Natural killer cell treated with Interleukin-12 subunit alpha and Interleukin-12 subunit beta and Interleukin-15 and Interleukin-18, amount 100 ng/mL, for 72 hours (primary cell): ENCODE measurements at regions not wholly inside any gene's neighbourhood (a gene's known extent, or its start where the extent isn't known, plus 50 kb on each side); places are given as distances from the start of the nearest gene placed in this dataset.
"Not testable (repeated sequence)": the region's sequence is repeated elsewhere in the genome, so short reads cannot be mapped to it uniquely, and the experiment has no call there.

Experiments used
- ATAC-seq, 2 donors: fragments of 150-1000 bp; cut with Tn5 transposase in 1 of 2; sonication (Bioruptor Pico), chemical (Tn5 transposase) in 1 of 2; 2 replicates each; pipeline ENCODE4 v1.10.0; 2021
- DNase-seq: peaks from one replicate; pipeline ENCODE4 v3.0.0; 2022; ENCODE audit warnings: low spot score
- H3K27ac Mint-ChIP-seq, 2 donors: 1 replicate in 1 of 2; 2 replicates in 1 of 2; pipeline ENCODE4 v1.8.0; 2022; ENCODE audit warnings: mixed read lengths in 2 of 2, mild to moderate bottlenecking in 1 of 2, moderate library complexity in 1 of 2
- H3K27me3 Mint-ChIP-seq, 2 donors: 1 replicate in 1 of 2; 2 replicates in 1 of 2; pipeline ENCODE4 v1.8.0; 2022; ENCODE audit warnings: mixed read lengths in 2 of 2
- H3K36me3 Mint-ChIP-seq: one replicate; pipeline ENCODE4 v1.8.0; 2022; ENCODE audit warnings: mixed read lengths
- H3K4me1 Mint-ChIP-seq, 2 donors: 1 replicate in 1 of 2; 2 replicates in 1 of 2; pipeline ENCODE4 v1.8.0; 2022; ENCODE audit warnings: low read depth in 2 of 2, mixed read lengths in 2 of 2, mild to moderate bottlenecking in 1 of 2
- H3K4me3 Mint-ChIP-seq: one replicate; pipeline ENCODE4 v1.8.0; 2022; ENCODE audit warnings: mixed read lengths
- H3K9me3 Mint-ChIP-seq: 2 replicates; pipeline ENCODE4 v1.8.0; 2022; ENCODE audit warnings: mixed read lengths

DNA sequence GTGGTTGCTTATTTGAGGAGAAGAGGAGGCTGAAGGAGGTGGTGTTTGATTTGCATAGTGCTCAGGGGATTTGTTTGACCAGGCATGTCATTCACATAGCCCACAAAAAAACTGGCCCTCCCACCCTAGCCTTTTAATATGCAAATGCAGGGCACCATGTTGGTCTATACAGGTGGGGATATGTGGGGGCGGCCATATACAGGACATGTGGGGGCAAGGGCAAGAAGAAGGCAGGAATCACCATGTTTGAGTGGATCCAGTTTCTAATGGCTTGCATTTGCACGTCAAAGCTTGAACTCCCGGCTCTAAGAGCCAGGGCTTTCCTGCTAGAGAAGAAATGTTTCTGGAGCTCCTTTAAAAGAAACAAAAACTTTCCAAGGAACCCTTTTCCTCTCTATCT, 541.0 kb downstream of the ZWINT start:
- H3K27ac Mint-ChIP-seq = no peak overlapping the region
- no peaks in the 10 kb centered on the region for H3K36me3 Mint-ChIP-seq
- DNase-seq (no peak), ATAC-seq (no peak)
- no peaks in the 10 kb centered on the region for H3K27me3 Mint-ChIP-seq
- H3K4me1 Mint-ChIP-seq = no peaks in the 10 kb centered on the region
- no peak overlapping the region for H3K4me3 Mint-ChIP-seq
- peaks cover 26% of the 10 kb centered on the region for H3K9me3 Mint-ChIP-seq

DNA sequence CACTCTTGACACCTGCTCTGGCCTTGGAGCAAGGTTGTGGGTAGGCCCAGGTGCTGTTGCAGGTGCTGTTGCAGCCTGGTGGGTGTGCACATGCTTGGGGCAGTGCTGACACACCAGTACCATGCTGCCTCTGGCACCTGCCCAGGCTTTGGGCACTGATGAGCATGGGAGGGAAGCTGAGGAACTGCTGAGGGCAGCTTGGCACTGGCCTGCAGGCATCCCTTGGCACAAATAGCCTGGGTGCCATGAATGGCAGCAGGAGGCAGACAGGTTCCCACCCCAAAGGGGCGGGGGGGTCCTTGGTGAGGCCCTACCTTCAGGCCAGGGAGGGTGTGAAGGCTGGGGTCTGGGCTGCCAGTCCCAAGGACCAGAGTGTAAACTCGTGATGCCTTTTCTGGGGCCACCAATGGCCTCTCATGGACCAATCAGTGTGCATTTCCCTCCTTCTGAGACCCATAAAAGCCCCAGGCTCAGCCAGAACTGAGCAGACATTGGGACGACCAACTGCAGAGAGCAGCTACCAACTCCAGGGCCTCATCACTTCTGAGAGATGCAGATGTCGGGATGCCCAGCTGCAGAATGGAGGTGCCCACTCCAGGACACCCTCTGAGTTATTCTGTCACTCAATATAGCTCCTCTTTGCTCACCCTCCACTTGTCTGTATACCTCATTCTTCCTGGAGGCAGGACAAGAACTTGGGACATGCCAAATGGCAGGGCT, 547.4 kb downstream of the ZWINT start:
- Mint-ChIP-seq H3K27ac (no peak overlapping the region), H3K27me3 (no peaks in the 10 kb centered on the region), H3K4me3 (no peak overlapping the region), H3K4me1 (no peaks in the 10 kb centered on the region), H3K9me3 (peaks cover 3% of the 10 kb centered on the region), H3K36me3 (no peaks in the 10 kb centered on the region)
- DNase-seq (peak; percentile 44), ATAC-seq (no peak)

DNA sequence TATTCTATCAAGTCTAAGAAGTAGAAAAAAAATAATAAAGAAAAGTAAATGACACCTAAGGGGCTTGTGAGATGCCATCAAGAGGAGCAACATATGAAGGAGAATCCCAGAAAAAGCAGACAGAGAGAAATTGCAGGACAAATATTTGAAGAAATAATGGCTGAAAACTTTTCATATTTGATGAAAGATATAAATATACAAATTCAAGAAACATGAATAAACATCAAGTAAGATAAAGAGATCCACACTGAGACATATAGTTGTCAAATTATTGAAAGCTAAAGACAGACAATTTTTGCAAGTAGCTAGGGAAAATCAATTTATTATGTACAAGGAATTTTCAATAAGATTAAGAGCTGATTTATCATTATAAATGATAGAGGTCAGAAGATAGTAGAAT, 558.0 kb downstream of the ZWINT start:
- Mint-ChIP-seq H3K27me3 (no peaks in the 10 kb centered on the region), H3K9me3 (peaks cover 11% of the 10 kb centered on the region), H3K36me3 (no peaks in the 10 kb centered on the region), H3K27ac (no peak overlapping the region), H3K4me1 (no peaks in the 10 kb centered on the region), H3K4me3 (no peak overlapping the region)
- no peak for DNase-seq
- ATAC-seq = no peak

GRCh38 chr10:55801353-55801661, 559.8 kb downstream of the ZWINT start:
- Mint-ChIP-seq H3K36me3 (no peaks in the 10 kb centered on the region), H3K27ac (no peak overlapping the region), H3K9me3 (peaks cover 8% of the 10 kb centered on the region), H3K4me1 (no peaks in the 10 kb centered on the region), H3K27me3 (no peaks in the 10 kb centered on the region), H3K4me3 (no peak overlapping the region)
- no peak for ATAC-seq
- no peak for DNase-seq

DNA sequence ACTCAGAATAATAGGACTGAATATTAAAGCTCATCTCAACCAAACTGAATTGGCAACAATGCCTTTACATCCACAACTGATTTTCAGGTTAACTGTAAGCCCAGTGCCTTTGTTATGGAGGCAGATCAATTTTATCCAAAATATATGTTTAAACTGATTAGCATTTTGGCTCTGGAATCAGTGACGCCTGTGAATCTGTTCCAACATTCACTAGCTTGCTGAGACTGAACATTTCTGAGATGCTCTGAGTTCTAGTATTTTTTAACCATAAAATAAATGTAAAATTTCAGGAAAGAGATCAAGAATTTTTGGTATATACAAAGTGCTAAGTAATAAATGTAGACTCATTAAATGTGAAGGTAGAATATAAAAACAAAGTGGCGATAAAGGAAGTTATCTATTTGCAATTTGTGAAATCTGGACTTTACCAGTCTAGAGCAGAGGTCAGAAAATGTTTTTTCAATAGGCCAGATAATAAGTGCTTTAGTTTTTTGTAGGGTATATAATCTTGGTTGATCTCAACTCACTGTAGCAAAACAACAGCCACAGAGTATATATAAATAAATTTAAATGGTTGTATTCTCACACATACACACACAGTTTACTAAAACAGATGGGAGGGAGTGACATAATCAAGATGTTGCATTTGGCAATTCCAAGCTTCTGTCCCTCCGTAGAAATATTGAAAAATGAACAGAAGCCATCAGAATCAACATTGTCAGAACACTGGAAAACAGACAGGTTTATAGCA, 560.3 kb downstream of the ZWINT start:
- Mint-ChIP-seq H3K9me3 (peaks cover 8% of the 10 kb centered on the region), H3K36me3 (no peaks in the 10 kb centered on the region), H3K4me3 (no peak overlapping the region), H3K27ac (no peak overlapping the region), H3K27me3 (no peaks in the 10 kb centered on the region), H3K4me1 (no peaks in the 10 kb centered on the region)
- DNase-seq (no peak), ATAC-seq (no peak)

DNA sequence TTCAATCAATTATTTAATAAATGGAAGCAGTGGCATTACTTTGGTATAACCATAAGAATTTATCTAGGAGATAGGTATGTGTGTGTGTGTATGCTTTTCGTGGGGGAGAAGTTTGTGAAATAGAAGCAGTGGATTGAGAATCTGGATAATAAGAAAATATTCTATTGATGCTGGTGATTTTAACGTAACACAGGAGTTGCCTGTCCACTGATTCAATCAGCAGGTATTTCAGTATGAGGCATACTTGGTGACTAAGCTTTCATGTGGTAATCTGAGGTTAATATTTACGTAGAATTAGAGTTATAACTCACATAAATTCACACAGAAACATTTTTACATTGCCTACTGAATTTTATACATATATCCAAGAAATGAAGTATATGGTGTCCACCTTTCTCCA, 568.0 kb downstream of the ZWINT start:
- ATAC-seq (no peak), DNase-seq (no peak)
- H3K4me1 Mint-ChIP-seq = no peaks in the 10 kb centered on the region
- H3K4me3 Mint-ChIP-seq = no peak overlapping the region
- H3K27ac Mint-ChIP-seq = no peak overlapping the region
- peaks cover 11% of the 10 kb centered on the region for H3K9me3 Mint-ChIP-seq
- H3K27me3 Mint-ChIP-seq = no peaks in the 10 kb centered on the region
- no peaks in the 10 kb centered on the region for H3K36me3 Mint-ChIP-seq

GRCh38 chr10:55790276-55790675, 570.8 kb downstream of the ZWINT start:
- H3K9me3 Mint-ChIP-seq = peaks cover 11% of the 10 kb centered on the region
- H3K27ac Mint-ChIP-seq, H3K4me1 Mint-ChIP-seq: not testable (repeated sequence)

GRCh38 chr10:55786461-55787050, 574.5 kb downstream of the ZWINT start:
- Mint-ChIP-seq H3K4me1 (no peaks in the 10 kb centered on the region), H3K36me3 (no peaks in the 10 kb centered on the region), H3K4me3 (no peak overlapping the region), H3K9me3 (peaks cover 12% of the 10 kb centered on the region), H3K27ac (no peak overlapping the region), H3K27me3 (no peaks in the 10 kb centered on the region)
- ATAC-seq = no peak
- no peak for DNase-seq

More at GRCh38 chr10:55790276-55790675, 570.8 kb downstream of the ZWINT start:
- H3K27me3 Mint-ChIP-seq, DNase-seq, H3K36me3 Mint-ChIP-seq, ATAC-seq, H3K4me3 Mint-ChIP-seq: not testable (repeated sequence)

DNA sequence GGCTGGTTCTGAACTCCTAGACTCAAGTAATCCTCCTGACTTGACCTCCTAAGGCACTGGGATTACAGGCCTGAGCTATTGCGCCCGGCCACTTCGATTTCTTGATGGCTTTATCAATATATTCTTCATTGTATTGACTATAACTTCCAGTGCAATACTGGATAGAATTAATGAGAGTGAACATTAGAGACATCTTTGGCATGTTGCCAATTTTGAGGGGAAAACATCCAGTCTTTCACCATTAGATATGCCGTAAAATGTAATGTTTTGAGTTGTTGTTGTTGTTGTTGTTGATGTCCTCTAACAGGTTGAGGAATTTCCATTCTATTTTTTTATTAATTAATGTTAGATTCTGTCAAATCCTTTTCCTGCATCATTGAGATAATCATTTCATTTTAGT, 578.9 kb downstream of the ZWINT start:
- Mint-ChIP-seq H3K9me3 (peaks cover 12% of the 10 kb centered on the region), H3K4me3 (no peak overlapping the region)

DNA sequence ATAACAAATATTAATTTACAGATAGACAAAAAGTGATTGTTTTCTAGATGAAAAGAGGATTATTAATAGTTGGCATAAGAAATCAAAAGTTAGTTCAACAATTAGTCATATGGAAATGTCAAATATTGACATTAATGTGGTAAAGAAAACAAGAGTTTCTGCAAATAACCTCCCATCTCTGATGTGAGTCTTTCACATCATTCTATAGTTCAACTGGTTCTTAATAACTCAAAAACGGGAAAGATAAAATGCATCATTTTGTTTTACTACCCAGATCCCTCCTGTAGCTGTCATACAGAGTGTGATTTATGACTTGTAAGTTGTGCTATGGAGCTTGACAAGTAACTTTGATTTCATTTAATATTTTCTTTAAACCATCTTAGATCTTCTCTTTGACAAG, 594.8 kb downstream of the ZWINT start:
- Mint-ChIP-seq H3K4me3 (no peak overlapping the region), H3K9me3 (peaks cover 8% of the 10 kb centered on the region), H3K27me3 (no peaks in the 10 kb centered on the region), H3K36me3 (no peaks in the 10 kb centered on the region), H3K27ac (no peak overlapping the region), H3K4me1 (no peaks in the 10 kb centered on the region)
- no peak for ATAC-seq
- DNase-seq = no peak

More for the DNA sequence above, 578.9 kb downstream of the ZWINT start:
- H3K4me1 Mint-ChIP-seq = no peaks in the 10 kb centered on the region
- no peak overlapping the region for H3K27ac Mint-ChIP-seq
- ATAC-seq (no peak), DNase-seq (no peak)
- no peaks in the 10 kb centered on the region for H3K27me3 Mint-ChIP-seq
- H3K36me3 Mint-ChIP-seq = peaks cover 4% of the 10 kb centered on the region

DNA sequence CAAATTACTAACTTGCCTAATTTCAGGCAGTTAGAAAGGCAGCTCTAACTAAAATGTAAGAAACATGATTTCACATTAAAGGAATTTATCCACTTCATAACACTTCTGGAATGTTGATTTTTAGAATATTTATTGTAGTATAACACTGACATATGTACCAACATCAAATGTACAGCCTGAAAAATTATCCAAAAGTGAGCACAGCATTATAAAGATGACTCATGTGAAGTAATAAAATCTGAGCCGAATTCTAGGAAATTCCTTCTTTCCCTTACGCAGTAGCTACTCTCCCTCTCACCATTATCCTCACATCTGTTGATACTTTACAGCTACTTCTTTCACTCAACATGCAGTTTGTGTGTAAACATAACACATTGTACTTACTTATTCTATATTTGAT, 610.6 kb downstream of the ZWINT start:
- Mint-ChIP-seq H3K36me3 (peaks cover 4% of the 10 kb centered on the region), H3K9me3 (peaks cover 9% of the 10 kb centered on the region), H3K27me3 (no peaks in the 10 kb centered on the region), H3K4me1 (no peaks in the 10 kb centered on the region), H3K27ac (no peak overlapping the region), H3K4me3 (no peak overlapping the region)
- ATAC-seq (no peak), DNase-seq (no peak)

DNA sequence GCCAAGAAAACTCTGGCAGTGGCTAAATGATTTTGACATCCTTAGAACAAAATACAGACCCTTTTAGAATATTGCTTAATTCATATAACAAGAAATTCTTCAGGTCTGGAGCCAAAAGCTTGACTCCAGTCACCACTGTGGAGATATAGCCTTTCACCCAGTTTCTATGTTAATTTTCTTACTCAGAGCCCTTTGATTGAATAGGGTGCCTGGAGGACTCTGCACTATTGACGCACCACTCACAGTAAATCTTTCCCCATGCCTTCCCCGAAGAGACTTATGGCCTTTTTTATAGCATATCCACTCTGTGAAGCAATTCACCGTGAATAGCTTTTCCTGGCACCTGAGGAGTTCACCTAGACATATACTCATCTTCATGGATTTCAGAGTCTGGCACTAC, 613.8 kb downstream of the ZWINT start:
- Mint-ChIP-seq H3K27ac (no peak overlapping the region), H3K4me1 (no peaks in the 10 kb centered on the region), H3K9me3 (peaks cover 6% of the 10 kb centered on the region), H3K4me3 (no peak overlapping the region), H3K36me3 (peaks cover 4% of the 10 kb centered on the region), H3K27me3 (no peaks in the 10 kb centered on the region)
- no peak for ATAC-seq
- DNase-seq = no peak

- ATAC-seq (no peak), DNase-seq (no peak)
- Mint-ChIP-seq H3K4me3 (no peak overlapping the region), H3K27ac (no peak overlapping the region), H3K9me3 (peaks cover 6% of the 10 kb centered on the region), H3K36me3 (peaks cover 4% of the 10 kb centered on the region), H3K4me1 (no peaks in the 10 kb centered on the region), H3K27me3 (no peaks in the 10 kb centered on the region)
Observed at GRCh38 chr10:55746002-55746401, 615.1 kb downstream of the ZWINT start.

DNA sequence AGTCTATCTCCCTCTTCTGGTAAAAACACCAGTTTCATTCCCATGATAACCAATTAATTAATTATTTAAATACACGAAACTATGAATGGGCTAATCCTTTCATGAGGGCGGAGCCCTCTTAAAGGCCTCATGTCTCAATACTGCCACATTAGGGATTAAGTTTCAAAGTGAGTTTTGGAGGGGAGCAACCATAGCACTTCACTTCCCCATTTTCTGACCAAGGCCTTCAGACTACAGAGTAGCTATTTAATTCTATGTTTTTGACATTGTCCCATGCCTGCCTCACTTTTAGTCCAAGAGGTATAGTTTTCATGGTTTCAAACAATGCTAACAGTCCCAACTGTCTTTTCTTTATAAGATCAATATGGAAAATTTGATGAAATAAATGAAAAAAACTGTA, 618.6 kb downstream of the ZWINT start:
- DNase-seq (no peak), ATAC-seq (no peak)
- Mint-ChIP-seq H3K4me3 (no peak overlapping the region), H3K27me3 (no peaks in the 10 kb centered on the region), H3K36me3 (peaks cover 4% of the 10 kb centered on the region), H3K27ac (no peak overlapping the region), H3K9me3 (peaks cover 12% of the 10 kb centered on the region), H3K4me1 (no peaks in the 10 kb centered on the region)
